AG04450 (cell line): ENCODE measurements at regions not wholly inside any gene's neighbourhood (a gene's known extent, or its start where the extent isn't known, plus 50 kb on each side); places are given as distances from the start of the nearest gene placed in this dataset.

ENCODE experiments used
- CTCF ChIA-PET: fragments of 300-600, 350-600 bp; formaldehyde crosslinking; extraction: SDS; loops from one replicate; lab custom pipeline; 2022; ENCODE audit warnings: antibody characterized with exemption, inconsistent platforms; lab: Charles Lee
- POLR2A ChIA-PET: fragments of 350-600 bp; formaldehyde crosslinking; extraction: SDS; loops from one replicate; lab custom pipeline; 2021; ENCODE audit warnings: antibody characterized with exemption, inconsistent platforms; lab: Yijun Ruan, JAX
- DNase-seq: peaks from one replicate; pipeline ENCODE4 v3.0.0-alpha.2; 2011; ENCODE audit warnings: low read depth, low spot score
- H3K27ac ChIP-seq: one replicate; pipeline ENCODE4 v1.5.1; 2012; ENCODE audit warnings: low read depth, low read length, control low read depth
- H3K27me3 ChIP-seq: one replicate; pipeline ENCODE4 v1.6.0; 2012; ENCODE audit warnings: low read length; ENCODE audit not compliant: control insufficient read depth, insufficient read depth
- H3K4me3 ChIP-seq: 2 replicates; pipeline ENCODE4 v1.5.1; 2011; ENCODE audit warnings: mild to moderate bottlenecking, low read depth, low read length, control low read depth
- H3K9me3 ChIP-seq: 2 replicates; pipeline ENCODE4 v1.5.1; 2012; ENCODE audit warnings: low read length; ENCODE audit not compliant: control insufficient read depth, insufficient read depth
- CTCF ChIP-seq: IDR thresholded peaks from 2 replicates; pipeline ENCODE4 v1.5.1; 2011; ENCODE audit warnings: low read depth, low read length, control low read depth, inconsistent platforms

- H3K27me3 ChIP-seq, result no peaks in the 10 kb centered on the region
- ChIA-PET POLR2A (interaction anchor here (0.5 kb wide), 1 partner anchor 64 kb away, joined by 3 read pairs; no protein-coding TSS in a partner anchor), CTCF (interaction anchor here (1.8 kb wide), 1 partner anchor 33 kb away, joined by 5 read pairs; no protein-coding TSS in a partner anchor)
- DNase-seq, result no peak
- no peaks in the 10 kb centered on the region for H3K9me3 ChIP-seq
- TF ChIP-seq CTCF, result no peak
- no peak overlapping the region for H3K27ac ChIP-seq
- H3K4me3 ChIP-seq, result no peak overlapping the region
Observed at GRCh38 chr2:47304654-47305053, 64.5 kb upstream of the EPCAM start.

- CTCF ChIA-PET, result interaction anchor here (0.6 to 1.8 kb wide), 3 partner anchors 19 to 126 kb away, joined by 3 to 5 read pairs (median 3); no protein-coding TSS in a partner anchor
- Histone ChIP-seq H3K27me3 (no peaks in the 10 kb centered on the region), H3K4me3 (no peak overlapping the region), H3K27ac (no peak overlapping the region), H3K9me3 (no peaks in the 10 kb centered on the region)
- POLR2A ChIA-PET, result interaction anchor here (0.6 to 0.8 kb wide), 3 partner anchors 104 to 136 kb away, joined by 3 to 10 read pairs (median 3); no protein-coding TSS in a partner anchor
- TF ChIP-seq CTCF, result no peak
- DNase-seq, result no peak
Observed at GRCh38 chr2:47303341-47304148, 65.6 kb upstream of the EPCAM start.

- no peak overlapping the region for H3K27ac ChIP-seq
- TF ChIP-seq CTCF, result no peak
- no peak for DNase-seq
- POLR2A ChIA-PET, result no interaction called here
- no peaks in the 10 kb centered on the region for H3K27me3 ChIP-seq
- H3K9me3 ChIP-seq, result no peaks in the 10 kb centered on the region
- CTCF ChIA-PET, result interaction anchor here (1.0 to 2.2 kb wide), 2 partner anchors 21 to 31 kb away, joined by 3 to 4 read pairs; no protein-coding TSS in a partner anchor
- no peak overlapping the region for H3K4me3 ChIP-seq
Observed at GRCh38 chr2:47302308-47302707, 66.8 kb upstream of the EPCAM start.

- no peak for TF ChIP-seq CTCF
- ChIA-PET CTCF (interaction anchor here (2.2 kb wide), 1 partner anchor 30 kb away, joined by 4 read pairs; no protein-coding TSS in a partner anchor), POLR2A (no interaction called here)
- no peaks in the 10 kb centered on the region for H3K27me3 ChIP-seq
- no peak overlapping the region for H3K4me3 ChIP-seq
- H3K9me3 ChIP-seq, result no peaks in the 10 kb centered on the region
- H3K27ac ChIP-seq, result no peak overlapping the region
- DNase-seq, result no peak
Observed at GRCh38 chr2:47301731-47302130, 67.4 kb upstream of the EPCAM start.

GRCh38 chr2:47301277-47301618, 67.9 kb upstream of the EPCAM start:
- no peak overlapping the region for H3K27ac ChIP-seq
- ChIA-PET CTCF (interaction anchor here (2.2 kb wide), 1 partner anchor 30 kb away, joined by 4 read pairs; no protein-coding TSS in a partner anchor), POLR2A (no interaction called here)
- H3K27me3 ChIP-seq, result no peaks in the 10 kb centered on the region
- no peaks in the 10 kb centered on the region for H3K9me3 ChIP-seq
- H3K4me3 ChIP-seq, result no peak overlapping the region
- DNase-seq, result no peak
- no peak for TF ChIP-seq CTCF
